ENCODE measurements at regions not wholly inside any gene's neighbourhood (a gene's known extent, or its start where the extent isn't known, plus 50 kb on each side); places are given as distances from the start of the nearest gene placed in this dataset.

DNA sequence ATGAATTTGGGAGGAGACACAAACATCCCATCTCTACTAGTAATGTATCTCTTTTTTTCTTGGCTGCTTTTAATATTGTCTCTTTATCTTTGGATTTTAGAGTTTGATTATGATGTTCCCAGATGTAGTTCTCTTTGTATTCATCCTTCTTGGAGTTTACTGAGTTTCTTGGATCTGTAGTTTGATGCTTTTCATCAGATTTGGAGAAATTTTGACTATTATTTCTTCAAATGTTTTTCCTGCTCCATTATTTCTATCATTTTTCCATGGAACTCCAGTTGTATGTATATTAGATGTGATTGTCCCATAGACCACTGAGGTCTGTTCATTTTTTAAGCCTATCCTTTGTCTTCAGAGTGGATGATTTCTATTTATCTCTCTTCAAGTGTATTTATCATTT, 90.7 kb upstream of the ARHGAP5 start:
- Histone ChIP-seq H3K79me2 (ENCODE audit: insufficient read depth) (no peaks in the 10 kb centered on the region), H3K9me2 (no peaks in the 10 kb centered on the region), H4K20me1 (ENCODE audit: insufficient read depth) (no peaks in the 10 kb centered on the region), H3F3A (replicated peaks; ENCODE audit: insufficient read depth) (peaks cover under 1% of the 10 kb centered on the region), H3K27ac (ENCODE audit: low read depth in 2 of 2, low read length in 1 of 2) (no peak overlapping the region), H3K4me1 (ENCODE audit: control insufficient read depth in 1 of 2, insufficient read depth in 2 of 2, low read depth in 1 of 2, low read length in 1 of 2) (peaks cover 3 to 8% of the 10 kb centered on the region in 2 experiments; a peak in 2 of 4 replicates), H3K4me3 (ENCODE audit: low read depth in 2 of 2, low read length in 1 of 2) (no peak overlapping the region), H3K9me3 (0 out of 2 replicates have a peak, but pooled peaks cover 5% of the 10 kb centered on the region), H3K9ac (no peak overlapping the region), H3K4me2 (no peak overlapping the region), H3K27me3 (ENCODE audit: insufficient read depth) (no peaks in the 10 kb centered on the region), H3K36me3 (replicated peaks in 1 of 2; ENCODE audit: control insufficient read depth in 1 of 2, insufficient read depth in 2 of 2, low read length in 1 of 2) (no peaks in the 10 kb centered on the region), H2AFZ (ENCODE audit: low read depth) (no peak overlapping the region)
- DNase-seq = no peak
- TF ChIP-seq RCOR1 (IDR thresholded peaks at IDR 0.05; ENCODE audit: low read length) (no peak), RAD21 (IDR thresholded peaks at IDR 0.05; ENCODE audit: low read length) (no peak), ELF1 (IDR thresholded peaks at IDR 0.05) (no peak), SIN3A (IDR thresholded peaks at IDR 0.05; ENCODE audit: borderline replicate concordance, low read depth, low read length) (no peak), FOSL2 (IDR thresholded peaks at IDR 0.05; ENCODE audit: borderline replicate concordance, low read depth) (no peak), RFX5 (IDR thresholded peaks at IDR 0.05; ENCODE audit: low read length) (no peak)
- ChIA-PET CTCF (no interaction called here), POLR2A (no interaction called here)

DNA sequence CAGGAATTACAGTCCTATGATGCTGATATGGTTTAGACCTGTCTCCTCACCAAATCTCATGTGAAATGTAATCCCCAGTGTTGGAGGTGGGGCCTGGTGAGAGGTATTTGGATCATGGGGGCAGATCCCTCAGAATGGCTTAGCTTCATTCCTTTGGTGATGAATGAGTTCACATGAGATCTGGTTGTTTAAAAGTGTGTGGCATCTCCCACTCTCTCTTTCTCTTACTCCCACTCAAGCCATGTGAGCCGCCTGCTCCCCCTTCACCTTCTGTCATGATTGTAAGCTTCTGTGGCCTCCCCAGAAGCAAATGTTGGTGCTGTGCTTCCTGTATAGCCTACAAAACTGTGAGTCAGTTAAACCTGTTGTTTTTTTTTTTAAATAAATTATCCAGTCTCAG, 89.4 kb upstream of the ARHGAP5 start:
- POLR2A ChIA-PET = no interaction called here
- no peaks in the 10 kb centered on the region for H3K27me3 ChIP-seq (ENCODE audit: insufficient read depth)
- H2AFZ ChIP-seq (ENCODE audit: low read depth) = no peak overlapping the region
- H4K20me1 ChIP-seq (ENCODE audit: insufficient read depth) = no peaks in the 10 kb centered on the region
- no peak overlapping the region for H3K9ac ChIP-seq
- peaks cover 5% of the 10 kb centered on the region for H3F3A ChIP-seq (replicated peaks; ENCODE audit: insufficient read depth)
- no peak overlapping the region for H3K4me2 ChIP-seq
- no peak overlapping the region for H3K27ac ChIP-seq (ENCODE audit: low read depth in 2 of 2, low read length in 1 of 2)
- H3K9me3 ChIP-seq = 0 out of 2 replicates have a peak, but pooled peaks cover under 1% of the 10 kb centered on the region
- TF ChIP-seq, protein P1, sequence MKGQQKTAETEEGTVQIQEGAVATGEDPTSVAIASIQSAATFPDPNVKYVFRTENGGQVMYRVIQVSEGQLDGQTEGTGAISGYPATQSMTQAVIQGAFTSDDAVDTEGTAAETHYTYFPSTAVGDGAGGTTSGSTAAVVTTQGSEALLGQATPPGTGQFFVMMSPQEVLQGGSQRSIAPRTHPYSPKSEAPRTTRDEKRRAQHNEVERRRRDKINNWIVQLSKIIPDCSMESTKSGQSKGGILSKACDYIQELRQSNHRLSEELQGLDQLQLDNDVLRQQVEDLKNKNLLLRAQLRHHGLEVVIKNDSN (IDR thresholded peaks at IDR 0.05; ENCODE audit: borderline replicate concordance, low read depth) = no peak
- no peak for TF ChIP-seq CHD2 (IDR thresholded peaks at IDR 0.05; ENCODE audit: low read length, partially characterized antibody)
- TF ChIP-seq, protein P2, sequence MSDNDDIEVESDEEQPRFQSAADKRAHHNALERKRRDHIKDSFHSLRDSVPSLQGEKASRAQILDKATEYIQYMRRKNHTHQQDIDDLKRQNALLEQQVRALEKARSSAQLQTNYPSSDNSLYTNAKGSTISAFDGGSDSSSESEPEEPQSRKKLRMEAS (IDR thresholded peaks at IDR 0.05; ENCODE audit: low read depth) = no peak
- TF ChIP-seq MXI1 (IDR thresholded peaks at IDR 0.05; ENCODE audit: low read depth, low read length) = no peak
- no peak for TF ChIP-seq EZH2phosphoT487 (IDR thresholded peaks at IDR 0.05; ENCODE audit: borderline replicate concordance, low read depth)
- TF ChIP-seq, protein P3, sequence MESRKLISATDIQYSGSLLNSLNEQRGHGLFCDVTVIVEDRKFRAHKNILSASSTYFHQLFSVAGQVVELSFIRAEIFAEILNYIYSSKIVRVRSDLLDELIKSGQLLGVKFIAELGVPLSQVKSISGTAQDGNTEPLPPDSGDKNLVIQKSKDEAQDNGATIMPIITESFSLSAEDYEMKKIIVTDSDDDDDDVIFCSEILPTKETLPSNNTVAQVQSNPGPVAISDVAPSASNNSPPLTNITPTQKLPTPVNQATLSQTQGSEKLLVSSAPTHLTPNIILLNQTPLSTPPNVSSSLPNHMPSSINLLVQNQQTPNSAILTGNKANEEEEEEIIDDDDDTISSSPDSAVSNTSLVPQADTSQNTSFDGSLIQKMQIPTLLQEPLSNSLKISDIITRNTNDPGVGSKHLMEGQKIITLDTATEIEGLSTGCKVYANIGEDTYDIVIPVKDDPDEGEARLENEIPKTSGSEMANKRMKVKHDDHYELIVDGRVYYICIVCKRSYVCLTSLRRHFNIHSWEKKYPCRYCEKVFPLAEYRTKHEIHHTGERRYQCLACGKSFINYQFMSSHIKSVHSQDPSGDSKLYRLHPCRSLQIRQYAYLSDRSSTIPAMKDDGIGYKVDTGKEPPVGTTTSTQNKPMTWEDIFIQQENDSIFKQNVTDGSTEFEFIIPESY (IDR thresholded peaks at IDR 0.05; ENCODE audit: borderline replicate concordance, low read depth) = no peak
- TF ChIP-seq JUND (IDR thresholded peaks at IDR 0.05) = no peak
- TF ChIP-seq, protein P4, sequence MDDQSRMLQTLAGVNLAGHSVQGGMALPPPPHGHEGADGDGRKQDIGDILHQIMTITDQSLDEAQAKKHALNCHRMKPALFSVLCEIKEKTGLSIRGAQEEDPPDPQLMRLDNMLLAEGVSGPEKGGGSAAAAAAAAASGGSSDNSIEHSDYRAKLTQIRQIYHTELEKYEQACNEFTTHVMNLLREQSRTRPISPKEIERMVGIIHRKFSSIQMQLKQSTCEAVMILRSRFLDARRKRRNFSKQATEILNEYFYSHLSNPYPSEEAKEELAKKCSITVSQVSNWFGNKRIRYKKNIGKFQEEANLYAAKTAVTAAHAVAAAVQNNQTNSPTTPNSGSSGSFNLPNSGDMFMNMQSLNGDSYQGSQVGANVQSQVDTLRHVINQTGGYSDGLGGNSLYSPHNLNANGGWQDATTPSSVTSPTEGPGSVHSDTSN (IDR thresholded peaks at IDR 0.05) = no peak
- no peak for TF ChIP-seq FOSL2 (IDR thresholded peaks at IDR 0.05; ENCODE audit: borderline replicate concordance, low read depth)
- no peak for TF ChIP-seq FOXM1 (IDR thresholded peaks at IDR 0.05; ENCODE audit: low read depth)
- no peak for TF ChIP-seq RXRA (IDR thresholded peaks at IDR 0.05; ENCODE audit: borderline replicate concordance, low read depth)
- no peak for TF ChIP-seq FOXJ3 (CRISPR knock-in tag; IDR thresholded peaks at IDR 0.05)
- no peak for TF ChIP-seq NRF1 (IDR thresholded peaks at IDR 0.05; ENCODE audit: low read depth, low read length)
- no peak for TF ChIP-seq ELF1 (IDR thresholded peaks at IDR 0.05)
- TF ChIP-seq, protein P5, sequence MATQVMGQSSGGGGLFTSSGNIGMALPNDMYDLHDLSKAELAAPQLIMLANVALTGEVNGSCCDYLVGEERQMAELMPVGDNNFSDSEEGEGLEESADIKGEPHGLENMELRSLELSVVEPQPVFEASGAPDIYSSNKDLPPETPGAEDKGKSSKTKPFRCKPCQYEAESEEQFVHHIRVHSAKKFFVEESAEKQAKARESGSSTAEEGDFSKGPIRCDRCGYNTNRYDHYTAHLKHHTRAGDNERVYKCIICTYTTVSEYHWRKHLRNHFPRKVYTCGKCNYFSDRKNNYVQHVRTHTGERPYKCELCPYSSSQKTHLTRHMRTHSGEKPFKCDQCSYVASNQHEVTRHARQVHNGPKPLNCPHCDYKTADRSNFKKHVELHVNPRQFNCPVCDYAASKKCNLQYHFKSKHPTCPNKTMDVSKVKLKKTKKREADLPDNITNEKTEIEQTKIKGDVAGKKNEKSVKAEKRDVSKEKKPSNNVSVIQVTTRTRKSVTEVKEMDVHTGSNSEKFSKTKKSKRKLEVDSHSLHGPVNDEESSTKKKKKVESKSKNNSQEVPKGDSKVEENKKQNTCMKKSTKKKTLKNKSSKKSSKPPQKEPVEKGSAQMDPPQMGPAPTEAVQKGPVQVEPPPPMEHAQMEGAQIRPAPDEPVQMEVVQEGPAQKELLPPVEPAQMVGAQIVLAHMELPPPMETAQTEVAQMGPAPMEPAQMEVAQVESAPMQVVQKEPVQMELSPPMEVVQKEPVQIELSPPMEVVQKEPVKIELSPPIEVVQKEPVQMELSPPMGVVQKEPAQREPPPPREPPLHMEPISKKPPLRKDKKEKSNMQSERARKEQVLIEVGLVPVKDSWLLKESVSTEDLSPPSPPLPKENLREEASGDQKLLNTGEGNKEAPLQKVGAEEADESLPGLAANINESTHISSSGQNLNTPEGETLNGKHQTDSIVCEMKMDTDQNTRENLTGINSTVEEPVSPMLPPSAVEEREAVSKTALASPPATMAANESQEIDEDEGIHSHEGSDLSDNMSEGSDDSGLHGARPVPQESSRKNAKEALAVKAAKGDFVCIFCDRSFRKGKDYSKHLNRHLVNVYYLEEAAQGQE (IDR thresholded peaks at IDR 0.05; ENCODE audit: low read depth, low read length) = no peak
- H3K79me2 ChIP-seq (ENCODE audit: insufficient read depth) = no peaks in the 10 kb centered on the region
- no peaks in the 10 kb centered on the region for H3K36me3 ChIP-seq (replicated peaks in 1 of 2; ENCODE audit: control insufficient read depth in 1 of 2, insufficient read depth in 2 of 2, low read length in 1 of 2)
- WGBS (ENCODE audit: low lambda C conversion rate) = 100% methylated on average over 1 of the region's 1 CpG
- H3K9me2 ChIP-seq = no peaks in the 10 kb centered on the region
- H3K4me1 ChIP-seq (ENCODE audit: control insufficient read depth in 1 of 2, insufficient read depth in 2 of 2, low read depth in 1 of 2, low read length in 1 of 2) = peaks cover 3 to 13% of the 10 kb centered on the region in 2 experiments; a peak in 2 of 4 replicates
- no peak for DNase-seq
- CTCF ChIA-PET = no interaction called here
- no peak overlapping the region for H3K4me3 ChIP-seq (ENCODE audit: low read depth in 2 of 2, low read length in 1 of 2)
